CD14-positive monocyte (primary cell): ENCODE measurements at regions not wholly inside any gene's neighbourhood (a gene's known extent, or its start where the extent isn't known, plus 50 kb on each side); places are given as distances from the start of the nearest gene placed in this dataset.

Experiments
- DNase-seq, 3 donors: peaks; one replicate each; pipeline ENCODE4 v3.0.0-alpha.2; 2011 to 2022
- H2AFZ ChIP-seq: 2 replicates; pipeline ENCODE4 v1.6.0; 2012; ENCODE audit warnings: mild to moderate bottlenecking, low read depth, low read length, inconsistent platforms; ENCODE audit not compliant: insufficient read depth, poor library complexity, severe bottlenecking
- H3K27ac ChIP-seq, 2 donors: 1 replicate in 1 of 2; 2 replicates in 1 of 2; pipeline ENCODE4 v1.5.1; 2012 to 2013; ENCODE audit warnings: low read length in 2 of 2, control low read depth in 1 of 2, inconsistent platforms in 1 of 2, low read depth in 1 of 2, mild to moderate bottlenecking in 1 of 2
- H3K27me3 ChIP-seq, 2 donors: one replicate each; pipeline versions ENCODE4 v1.6.0 to v1.6.1; 2011 to 2013; ENCODE audit warnings: low read length in 2 of 2; ENCODE audit not compliant: control insufficient read depth in 2 of 2, insufficient read depth in 2 of 2
- H3K36me3 ChIP-seq, 2 donors: replicated peaks in 1 of 2; 1 replicate in 1 of 2; 2 replicates in 1 of 2; pipeline versions ENCODE4 v1.5.1 to v1.6.1; 2012 to 2013; ENCODE audit warnings: low read length in 2 of 2, control low read depth in 1 of 2, inconsistent platforms in 1 of 2, mild to moderate bottlenecking in 1 of 2; ENCODE audit not compliant: insufficient read depth in 2 of 2, control insufficient read depth in 1 of 2
- H3K4me1 ChIP-seq, 2 donors: 1 replicate in 1 of 2; 2 replicates in 1 of 2; pipeline versions ENCODE4 v1.5.1 to v1.6.1; 2012 to 2013; ENCODE audit warnings: low read length in 2 of 2, control low read depth in 1 of 2, inconsistent platforms in 1 of 2, mild to moderate bottlenecking in 1 of 2, moderate library complexity in 1 of 2; ENCODE audit not compliant: insufficient read depth in 2 of 2, control insufficient read depth in 1 of 2
- H3K4me2 ChIP-seq: replicated peaks from 2 replicates; pipeline ENCODE3; 2012; ENCODE audit warnings: low read length, moderate library complexity, mild to moderate bottlenecking; ENCODE audit not compliant: poor library complexity, severe bottlenecking; ENCODE audit errors: extremely low read depth
- H3K4me3 ChIP-seq, 3 experiments: fragments of 200-600 bp in 1 of 3; sonication (generic) in 1 of 3; replicated peaks in 1 of 3; 1 replicate in 2 of 3; 2 replicates in 1 of 3; pipeline ENCODE4 v1.5.1; 2011 to 2013; ENCODE audit warnings: low read length in 3 of 3, mild to moderate bottlenecking in 3 of 3, control low read depth in 2 of 3, low read depth in 2 of 3, inconsistent platforms in 1 of 3, moderate library complexity in 1 of 3
- H3K79me2 ChIP-seq: 2 replicates; pipeline ENCODE4 v1.6.0; 2012; ENCODE audit warnings: mild to moderate bottlenecking, control low read depth, inconsistent platforms, low read length, moderate library complexity; ENCODE audit not compliant: insufficient read depth
- H3K9ac ChIP-seq: 2 replicates; pipeline ENCODE4 v1.6.0; 2017; ENCODE audit warnings: low read length, mild to moderate bottlenecking; ENCODE audit not compliant: insufficient read depth, poor library complexity, severe bottlenecking
- H3K9me3 ChIP-seq, 2 donors: replicated peaks in 1 of 2; 1 replicate in 1 of 2; 2 replicates in 1 of 2; pipeline versions ENCODE4 v1.5.1 to v1.6.1; 2012 to 2013; ENCODE audit warnings: low read length in 2 of 2, control low read depth in 1 of 2; ENCODE audit not compliant: control insufficient read depth in 1 of 2, insufficient read depth in 1 of 2
- H4K20me1 ChIP-seq: 2 replicates; pipeline ENCODE4 v1.6.0; 2012; ENCODE audit warnings: mild to moderate bottlenecking, low read length, control low read depth, moderate library complexity; ENCODE audit not compliant: insufficient read depth
- H3K27ac Mint-ChIP-seq, 7 donors: one replicate each; pipeline ENCODE4 v1.8.0; 2020; ENCODE audit warnings: mild to moderate bottlenecking in 7 of 7, mixed read lengths in 7 of 7, moderate library complexity in 6 of 7, inconsistent platforms in 2 of 7
- H3K27me3 Mint-ChIP-seq, 3 donors: one replicate each; pipeline ENCODE4 v1.8.0; 2021 to 2022; ENCODE audit warnings: low read depth in 3 of 3, mild to moderate bottlenecking in 3 of 3, mixed read lengths in 3 of 3, moderate library complexity in 3 of 3, inconsistent platforms in 1 of 3
- H3K36me3 Mint-ChIP-seq, 2 donors: one replicate each; pipeline ENCODE4 v1.8.0; 2020; ENCODE audit warnings: mixed read lengths in 2 of 2, inconsistent platforms in 1 of 2, mild to moderate bottlenecking in 1 of 2
- H3K4me1 Mint-ChIP-seq: one replicate; pipeline ENCODE4 v1.8.0; 2020; ENCODE audit warnings: mild to moderate bottlenecking, mixed read lengths
- H3K4me3 Mint-ChIP-seq, 2 donors: one replicate each; pipeline ENCODE4 v1.8.0; 2020; ENCODE audit warnings: mild to moderate bottlenecking in 2 of 2, mixed read lengths in 2 of 2, moderate library complexity in 1 of 2
- H3K9me3 Mint-ChIP-seq, 7 donors: one replicate each; pipeline ENCODE4 v1.8.0; 2020 to 2022; ENCODE audit warnings: mixed read lengths in 7 of 7, mild to moderate bottlenecking in 6 of 7, moderate library complexity in 6 of 7, inconsistent platforms in 2 of 7
- CTCF ChIP-seq: fragments of 200-600 bp; IDR thresholded peaks from one replicate; pipeline ENCODE4 v1.8.0; 2022; ENCODE audit warnings: antibody characterized with exemption, mild to moderate bottlenecking
- WGBS: methylation state at CpG from one replicate; pipeline ENCODE4 v1.1.5; 2013; ENCODE audit warnings: missing lambda C conversion rate; ENCODE audit not compliant: insufficient coverage; 5-methylcytosine and 5-hydroxymethylcytosine counted together
- intact Hi-C, 2 donors: fragments of 100-400 bp; cut with micrococcal nuclease; formaldehyde crosslinking; loops; one replicate each; pipeline versions ENCODE4 v1.15.0 to v1.15.1; 2023

GRCh38 chrX:106246511-106246910, 78.4 kb downstream of the PWWP3B start:
- Histone ChIP-seq H3K4me3 (no peak overlapping the region), H3K27ac (no peak overlapping the region), H3K79me2 (no peaks in the 10 kb centered on the region), H2AFZ (no peak overlapping the region), H3K4me1 (no peaks in the 10 kb centered on the region), H3K36me3 (no peaks in the 10 kb centered on the region), H3K27me3 (no peaks in the 10 kb centered on the region), H3K4me2 (no peak overlapping the region), H4K20me1 (no peaks in the 10 kb centered on the region), H3K9ac (no peak overlapping the region), H3K9me3 (no peaks in the 10 kb centered on the region)
- H3K9me3 Mint-ChIP-seq = peaks cover 0 to 3% (median 0%) of the 10 kb centered on the region in 7 donors
- no CpG with 5 or more reads among the region's 3 CpGs for WGBS
- H3K27me3 Mint-ChIP-seq = no peaks in the 10 kb centered on the region
- no peak overlapping the region for H3K4me3 Mint-ChIP-seq
- intact Hi-C loops = no loop called here
- TF ChIP-seq CTCF = no peak
- H3K36me3 Mint-ChIP-seq = no peaks in the 10 kb centered on the region
- no peak for DNase-seq
- H3K4me1 Mint-ChIP-seq = no peaks in the 10 kb centered on the region
- no peak overlapping the region for H3K27ac Mint-ChIP-seq

- Mint-ChIP-seq H3K27ac (no peak overlapping the region), H3K4me1 (no peaks in the 10 kb centered on the region)
Measured at GRCh38 chrX:106247162-106247561, 79.1 kb downstream of the PWWP3B start.

More at GRCh38 chrX:106247162-106247561, 79.1 kb downstream of the PWWP3B start:
- H3K4me1 ChIP-seq = no peaks in the 10 kb centered on the region
- Mint-ChIP-seq H3K27me3 (no peaks in the 10 kb centered on the region), H3K9me3 (peaks cover 0 to 3% (median 0%) of the 10 kb centered on the region in 7 donors), H3K36me3 (no peaks in the 10 kb centered on the region), H3K4me3 (no peak overlapping the region)
- no peak for DNase-seq
- no peak for TF ChIP-seq CTCF
- no peak overlapping the region for H3K27ac ChIP-seq
- H4K20me1 ChIP-seq = no peaks in the 10 kb centered on the region
- H3K4me3 ChIP-seq = no peak overlapping the region
- no peak overlapping the region for H3K9ac ChIP-seq
- no peaks in the 10 kb centered on the region for H3K36me3 ChIP-seq
- intact Hi-C loops = no loop called here
- H2AFZ ChIP-seq = no peak overlapping the region
- H3K9me3 ChIP-seq = no peaks in the 10 kb centered on the region
- H3K4me2 ChIP-seq = no peak overlapping the region
- H3K27me3 ChIP-seq = no peaks in the 10 kb centered on the region
- no peaks in the 10 kb centered on the region for H3K79me2 ChIP-seq
